ENCODE measurements at regions not wholly inside any gene's neighbourhood (a gene's known extent, or its start where the extent isn't known, plus 50 kb on each side); places are given as distances from the start of the nearest gene placed in this dataset.
A peak's percentile ranks its signal among the peaks of the same experiment; 100 is the strongest.

- H3K36me3 ChIP-seq (ENCODE audit: control insufficient read depth in 2 of 2, insufficient read depth in 2 of 2, low read length in 1 of 2), result no peaks in the 10 kb centered on the region
- no peak overlapping the region for H3K4me3 ChIP-seq (ENCODE audit: low read depth in 1 of 2, low read length in 2 of 2)
- 37 to 62% methylated on average over 2 of the region's 2 CpGs for WGBS, 2 donors
- H3K4me1 ChIP-seq (ENCODE audit: control insufficient read depth in 2 of 2, insufficient read depth in 2 of 2, low read length in 1 of 2), result peaks cover 0 to 4% of the 10 kb centered on the region in 2 donors
- no peaks in the 10 kb centered on the region for H3K27me3 ChIP-seq (ENCODE audit: control insufficient read depth in 1 of 2, insufficient read depth in 2 of 2, low read length in 2 of 2)
- no peak overlapping the region for H3K27ac ChIP-seq (ENCODE audit: low read depth in 2 of 2, low read length in 1 of 2)
- no peaks in the 10 kb centered on the region for H3K9me3 ChIP-seq (ENCODE audit: control insufficient read depth in 2 of 2, insufficient read depth in 1 of 2, low read depth in 1 of 2, low read length in 1 of 2)
These were observed 317.5 kb downstream of the PIK3R1 start for GRCh38 chr5:68533051-68533450.

DNA sequence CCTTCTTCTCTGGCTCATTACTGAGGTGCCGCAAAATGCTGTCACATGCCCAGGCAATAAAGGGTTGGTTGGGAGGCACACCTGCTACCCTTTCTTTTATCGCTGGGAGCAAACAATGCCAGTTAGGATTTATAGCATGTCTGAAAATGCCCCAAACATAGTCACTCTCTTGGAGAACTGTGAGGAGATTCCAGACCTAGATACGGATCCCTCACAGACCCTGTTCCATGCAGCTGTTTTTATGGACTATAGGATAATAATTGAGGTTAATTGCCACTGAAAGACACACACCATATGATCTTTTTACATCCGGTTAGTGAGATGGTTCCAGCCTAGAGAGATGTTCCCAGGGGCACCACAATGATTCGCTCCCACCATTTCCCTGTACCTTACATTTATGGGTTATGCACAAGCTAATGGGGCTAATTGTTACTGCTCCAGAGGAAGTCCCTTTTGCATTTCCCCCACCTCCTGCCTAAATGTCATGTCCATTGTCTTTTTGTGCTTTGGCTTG is 318.1 kb downstream of the PIK3R1 start:
- no peaks in the 10 kb centered on the region for H3K27me3 ChIP-seq (ENCODE audit: control insufficient read depth in 1 of 2, insufficient read depth in 2 of 2, low read length in 2 of 2)
- no peaks in the 10 kb centered on the region for H3K36me3 ChIP-seq (ENCODE audit: control insufficient read depth in 2 of 2, insufficient read depth in 2 of 2, low read length in 1 of 2)
- H3K4me1 ChIP-seq (ENCODE audit: control insufficient read depth in 2 of 2, insufficient read depth in 2 of 2, low read length in 1 of 2), result peaks cover 0 to 4% of the 10 kb centered on the region in 2 donors
- no peaks in the 10 kb centered on the region for H3K9me3 ChIP-seq (ENCODE audit: control insufficient read depth in 2 of 2, insufficient read depth in 1 of 2, low read depth in 1 of 2, low read length in 1 of 2)
- 30 to 34% methylated on average over 5 of the region's 5 CpGs for WGBS, 2 donors
- no peak overlapping the region for H3K27ac ChIP-seq (ENCODE audit: low read depth in 2 of 2, low read length in 1 of 2)
- no peak overlapping the region for H3K4me3 ChIP-seq (ENCODE audit: low read depth in 1 of 2, low read length in 2 of 2)

- H3K27me3 ChIP-seq (ENCODE audit: control insufficient read depth in 1 of 2, insufficient read depth in 2 of 2, low read length in 2 of 2), result no peaks in the 10 kb centered on the region
- H3K9me3 ChIP-seq (ENCODE audit: control insufficient read depth in 2 of 2, insufficient read depth in 1 of 2, low read depth in 1 of 2, low read length in 1 of 2), result no peaks in the 10 kb centered on the region
- H3K4me1 ChIP-seq (ENCODE audit: control insufficient read depth in 2 of 2, insufficient read depth in 2 of 2, low read length in 1 of 2), result peaks cover 0 to 4% of the 10 kb centered on the region in 2 donors
- H3K4me3 ChIP-seq (ENCODE audit: low read depth in 1 of 2, low read length in 2 of 2), result no peak overlapping the region
- H3K36me3 ChIP-seq (ENCODE audit: control insufficient read depth in 2 of 2, insufficient read depth in 2 of 2, low read length in 1 of 2), result no peaks in the 10 kb centered on the region
- 25 to 34% methylated on average over 12 of the region's 12 CpGs for WGBS, 2 donors
- peak overlapping the region in 1 of 2 donors; percentile 32 for H3K27ac ChIP-seq (ENCODE audit: low read depth in 2 of 2, low read length in 1 of 2)
These were observed 318.8 kb downstream of the PIK3R1 start for GRCh38 chr5:68534131-68534940.

GRCh38 chr5:68534956-68535520 is 319.5 kb downstream of the PIK3R1 start:
- Histone ChIP-seq H3K4me1 (ENCODE audit: control insufficient read depth in 2 of 2, insufficient read depth in 2 of 2, low read length in 1 of 2) (peaks cover 0 to 4% of the 10 kb centered on the region in 2 donors), H3K27ac (ENCODE audit: low read depth in 2 of 2, low read length in 1 of 2) (no peak overlapping the region), H3K4me3 (ENCODE audit: low read depth in 1 of 2, low read length in 2 of 2) (no peak overlapping the region), H3K27me3 (ENCODE audit: control insufficient read depth in 1 of 2, insufficient read depth in 2 of 2, low read length in 2 of 2) (no peaks in the 10 kb centered on the region), H3K9me3 (ENCODE audit: control insufficient read depth in 2 of 2, insufficient read depth in 1 of 2, low read depth in 1 of 2, low read length in 1 of 2) (no peaks in the 10 kb centered on the region), H3K36me3 (ENCODE audit: control insufficient read depth in 2 of 2, insufficient read depth in 2 of 2, low read length in 1 of 2) (no peaks in the 10 kb centered on the region)
- WGBS, 2 donors, result 50 to 68% methylated on average over 8 of the region's 8 CpGs

GRCh38 chr5:68538814-68539420 is 323.4 kb downstream of the PIK3R1 start:
- no peak overlapping the region for H3K27ac ChIP-seq (ENCODE audit: low read depth in 2 of 2, low read length in 1 of 2)
- 83 to 91% methylated on average over 6 of the region's 6 CpGs for WGBS, 2 donors
- peaks cover 0 to 4% of the 10 kb centered on the region in 2 donors for H3K4me1 ChIP-seq (ENCODE audit: control insufficient read depth in 2 of 2, insufficient read depth in 2 of 2, low read length in 1 of 2)
- H3K9me3 ChIP-seq (ENCODE audit: control insufficient read depth in 2 of 2, insufficient read depth in 1 of 2, low read depth in 1 of 2, low read length in 1 of 2), result no peaks in the 10 kb centered on the region
- no peaks in the 10 kb centered on the region for H3K36me3 ChIP-seq (ENCODE audit: control insufficient read depth in 2 of 2, insufficient read depth in 2 of 2, low read length in 1 of 2)
- no peak overlapping the region for H3K4me3 ChIP-seq (ENCODE audit: low read depth in 1 of 2, low read length in 2 of 2)
- no peaks in the 10 kb centered on the region for H3K27me3 ChIP-seq (ENCODE audit: control insufficient read depth in 1 of 2, insufficient read depth in 2 of 2, low read length in 2 of 2)

- H3K27me3 ChIP-seq (ENCODE audit: control insufficient read depth in 1 of 2, insufficient read depth in 2 of 2, low read length in 2 of 2), result no peaks in the 10 kb centered on the region
- H3K4me3 ChIP-seq (ENCODE audit: low read depth in 1 of 2, low read length in 2 of 2), result no peak overlapping the region
- no peaks in the 10 kb centered on the region for H3K36me3 ChIP-seq (ENCODE audit: control insufficient read depth in 2 of 2, insufficient read depth in 2 of 2, low read length in 1 of 2)
- WGBS, 2 donors, result 86 to 87% methylated on average over 9 of the region's 9 CpGs
- H3K9me3 ChIP-seq (ENCODE audit: control insufficient read depth in 2 of 2, insufficient read depth in 1 of 2, low read depth in 1 of 2, low read length in 1 of 2), result no peaks in the 10 kb centered on the region
- peaks cover 0 to 4% of the 10 kb centered on the region in 2 donors for H3K4me1 ChIP-seq (ENCODE audit: control insufficient read depth in 2 of 2, insufficient read depth in 2 of 2, low read length in 1 of 2)
- H3K27ac ChIP-seq (ENCODE audit: low read depth in 2 of 2, low read length in 1 of 2), result no peak overlapping the region
These were observed 325.4 kb downstream of the PIK3R1 start for GRCh38 chr5:68540798-68541590.

GRCh38 chr5:68542207-68542606 is 326.7 kb downstream of the PIK3R1 start:
- H3K27me3 ChIP-seq (ENCODE audit: control insufficient read depth in 1 of 2, insufficient read depth in 2 of 2, low read length in 2 of 2), result no peaks in the 10 kb centered on the region
- H3K27ac ChIP-seq (ENCODE audit: low read depth in 2 of 2, low read length in 1 of 2), result no peak overlapping the region
- H3K36me3 ChIP-seq (ENCODE audit: control insufficient read depth in 2 of 2, insufficient read depth in 2 of 2, low read length in 1 of 2), result no peaks in the 10 kb centered on the region
- H3K9me3 ChIP-seq (ENCODE audit: control insufficient read depth in 2 of 2, insufficient read depth in 1 of 2, low read depth in 1 of 2, low read length in 1 of 2), result no peaks in the 10 kb centered on the region
- H3K4me3 ChIP-seq (ENCODE audit: low read depth in 1 of 2, low read length in 2 of 2), result no peak overlapping the region
- WGBS, 2 donors, result 18 to 30% methylated on average over 1 of the region's 1 CpG
- H3K4me1 ChIP-seq (ENCODE audit: control insufficient read depth in 2 of 2, insufficient read depth in 2 of 2, low read length in 1 of 2), result peaks cover 0 to 4% of the 10 kb centered on the region in 2 donors

GRCh38 chr5:68543212-68543611 is 327.7 kb downstream of the PIK3R1 start:
- H3K27ac ChIP-seq (ENCODE audit: low read depth in 2 of 2, low read length in 1 of 2), result no peak overlapping the region
- 25 to 43% methylated on average over 2 of the region's 2 CpGs for WGBS, 2 donors
- no peaks in the 10 kb centered on the region for H3K27me3 ChIP-seq (ENCODE audit: control insufficient read depth in 1 of 2, insufficient read depth in 2 of 2, low read length in 2 of 2)
- peaks cover 0 to 4% of the 10 kb centered on the region in 2 donors for H3K4me1 ChIP-seq (ENCODE audit: control insufficient read depth in 2 of 2, insufficient read depth in 2 of 2, low read length in 1 of 2)
- H3K9me3 ChIP-seq (ENCODE audit: control insufficient read depth in 2 of 2, insufficient read depth in 1 of 2, low read depth in 1 of 2, low read length in 1 of 2), result no peaks in the 10 kb centered on the region
- no peaks in the 10 kb centered on the region for H3K36me3 ChIP-seq (ENCODE audit: control insufficient read depth in 2 of 2, insufficient read depth in 2 of 2, low read length in 1 of 2)
- H3K4me3 ChIP-seq (ENCODE audit: low read depth in 1 of 2, low read length in 2 of 2), result no peak overlapping the region

DNA sequence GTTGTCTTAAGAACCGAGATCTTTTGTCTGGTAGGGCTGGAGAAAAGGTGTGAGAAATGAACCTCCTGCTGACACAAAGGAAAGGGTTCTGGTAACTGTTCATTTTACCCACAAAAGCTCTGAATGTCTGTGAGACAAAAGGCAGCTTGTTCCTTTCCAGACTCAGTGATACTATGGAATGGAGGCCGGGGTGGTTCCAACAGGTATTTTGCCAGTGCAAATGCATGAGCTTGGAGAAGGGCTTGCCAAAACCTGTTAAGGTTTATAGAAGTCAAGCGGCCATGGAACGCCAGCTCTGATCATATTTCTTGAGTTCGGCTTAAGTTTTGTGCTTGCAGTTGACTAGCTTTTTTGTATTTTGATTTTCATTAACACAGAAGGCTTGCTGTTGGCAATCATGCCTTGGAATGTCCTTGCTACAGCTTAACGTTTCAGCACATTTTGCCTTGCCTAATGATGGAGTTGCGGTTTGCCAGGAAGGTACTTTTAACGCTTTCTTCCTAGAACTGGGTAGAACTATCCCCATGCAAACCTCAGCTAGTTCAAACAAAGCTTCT is 328.6 kb downstream of the PIK3R1 start:
- Histone ChIP-seq H3K36me3 (ENCODE audit: control insufficient read depth in 2 of 2, insufficient read depth in 2 of 2, low read length in 1 of 2) (no peaks in the 10 kb centered on the region), H3K27me3 (ENCODE audit: control insufficient read depth in 1 of 2, insufficient read depth in 2 of 2, low read length in 2 of 2) (no peaks in the 10 kb centered on the region), H3K4me3 (ENCODE audit: low read depth in 1 of 2, low read length in 2 of 2) (no peak overlapping the region), H3K9me3 (ENCODE audit: control insufficient read depth in 2 of 2, insufficient read depth in 1 of 2, low read depth in 1 of 2, low read length in 1 of 2) (no peaks in the 10 kb centered on the region), H3K27ac (ENCODE audit: low read depth in 2 of 2, low read length in 1 of 2) (peak overlapping the region; percentile 18 to 77), H3K4me1 (ENCODE audit: control insufficient read depth in 2 of 2, insufficient read depth in 2 of 2, low read length in 1 of 2) (peaks cover 0 to 4% of the 10 kb centered on the region in 2 donors)
- 52 to 64% methylated on average over 8 of the region's 8 CpGs for WGBS, 2 donors

Data from esophagus (tissue), 2 donors.